Activated naive CD4-positive, alpha-beta T cell treated with anti-CD3 and anti-CD28 coated beads, Interleukin-2, amount 50 U/mL, for 16 hours (primary cell): ENCODE measurements at regions not wholly inside any gene's neighbourhood (a gene's known extent, or its start where the extent isn't known, plus 50 kb on each side); places are given as distances from the start of the nearest gene placed in this dataset.
A peak's percentile ranks its signal among the peaks of the same experiment; 100 is the strongest.
"Not testable (repeated sequence)": the region's sequence is repeated elsewhere in the genome, so short reads cannot be mapped to it uniquely, and the experiment has no call there.

Experiments used
- DNase-seq: peaks from one replicate; pipeline ENCODE4 v3.0.0-alpha.2; 2020

DNA sequence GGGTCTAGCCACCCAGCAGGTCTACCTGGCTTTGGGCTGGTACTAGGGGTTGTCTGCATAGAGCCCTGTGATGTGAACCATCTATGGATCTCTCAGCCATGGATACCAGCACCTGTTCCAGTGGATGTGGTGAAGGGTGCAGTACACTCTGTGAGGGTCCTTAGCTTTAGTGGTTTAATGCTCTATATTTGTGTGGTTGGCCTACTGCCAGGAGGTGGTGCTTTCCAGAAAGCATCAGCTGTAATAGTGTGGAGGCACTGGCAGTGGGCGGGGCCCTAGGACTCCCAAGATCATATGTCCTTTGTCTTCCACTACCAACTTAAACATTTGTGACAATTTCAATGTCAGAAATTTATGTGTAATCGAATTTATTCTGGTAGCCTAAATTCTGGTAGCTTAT, 1065.1 kb downstream of the RPIA start:
- not testable (repeated sequence) for DNase-seq

- not testable (repeated sequence) for DNase-seq
Measured at GRCh38 chr2:89758332-89759026, 1067.0 kb downstream of the RPIA start.

DNA sequence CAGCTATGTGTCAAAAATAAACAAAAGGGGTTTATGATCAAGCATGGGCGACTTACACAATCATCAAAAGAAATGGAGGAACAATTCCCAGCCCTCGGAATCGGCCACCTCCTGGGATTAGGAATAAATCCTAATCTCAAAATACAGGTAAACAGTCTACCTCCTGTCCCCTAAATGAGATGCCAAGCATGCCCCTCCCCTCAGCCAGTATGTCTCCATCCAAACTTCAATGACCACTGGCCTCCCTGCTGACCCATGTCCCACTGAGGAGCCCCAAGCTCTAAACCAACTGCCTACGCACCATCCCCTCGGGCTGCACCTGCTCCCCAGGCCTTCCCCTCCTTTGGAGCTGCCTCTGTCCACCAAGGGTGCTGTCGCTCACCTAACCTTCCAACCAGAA, 1069.3 kb downstream of the RPIA start:
- DNase-seq, result not testable (repeated sequence)

DNA sequence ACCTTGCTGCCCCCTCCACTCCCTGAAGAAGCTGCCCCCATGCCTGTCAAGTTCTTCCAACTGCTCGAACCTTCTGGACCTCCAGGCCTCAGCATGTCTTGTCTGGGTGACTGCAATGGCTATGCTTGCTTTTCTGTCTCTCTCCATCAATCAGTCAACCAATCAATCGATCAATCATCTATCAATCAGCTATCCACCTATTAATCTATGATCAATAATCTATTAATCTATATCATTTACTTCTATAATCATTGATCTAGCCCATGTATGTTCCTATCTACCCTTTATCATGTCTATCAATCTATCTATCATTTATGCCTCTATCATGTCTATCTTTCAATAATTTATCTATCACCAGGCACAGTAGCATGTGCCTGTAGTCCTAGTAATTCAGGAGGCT, 1069.7 kb downstream of the RPIA start:
- not testable (repeated sequence) for DNase-seq

- not testable (repeated sequence) for DNase-seq
Measured at GRCh38 chr2:89761863-89762262, 1070.4 kb downstream of the RPIA start.

- peak; percentile 7 for DNase-seq
Measured at GRCh38 chr2:89762461-89763253, 1071.2 kb downstream of the RPIA start.

DNA sequence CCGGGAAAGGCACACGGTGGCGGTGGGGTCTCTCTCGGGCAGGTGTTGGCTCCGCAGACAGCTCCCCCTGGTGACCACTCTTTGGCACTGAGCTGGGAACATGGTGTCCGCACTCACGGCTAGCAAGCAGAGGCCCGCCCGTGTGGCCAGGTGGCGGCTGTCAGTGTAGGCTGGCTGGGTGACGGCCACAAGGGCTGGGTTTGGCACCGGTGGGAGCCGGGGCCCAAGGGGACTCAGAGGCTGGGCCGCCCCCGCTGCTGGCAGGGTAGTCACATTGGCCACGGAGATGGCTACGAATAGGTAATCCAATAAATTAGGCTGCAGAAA, 1071.7 kb downstream of the RPIA start:
- DNase-seq, result peak; percentile 11

DNA sequence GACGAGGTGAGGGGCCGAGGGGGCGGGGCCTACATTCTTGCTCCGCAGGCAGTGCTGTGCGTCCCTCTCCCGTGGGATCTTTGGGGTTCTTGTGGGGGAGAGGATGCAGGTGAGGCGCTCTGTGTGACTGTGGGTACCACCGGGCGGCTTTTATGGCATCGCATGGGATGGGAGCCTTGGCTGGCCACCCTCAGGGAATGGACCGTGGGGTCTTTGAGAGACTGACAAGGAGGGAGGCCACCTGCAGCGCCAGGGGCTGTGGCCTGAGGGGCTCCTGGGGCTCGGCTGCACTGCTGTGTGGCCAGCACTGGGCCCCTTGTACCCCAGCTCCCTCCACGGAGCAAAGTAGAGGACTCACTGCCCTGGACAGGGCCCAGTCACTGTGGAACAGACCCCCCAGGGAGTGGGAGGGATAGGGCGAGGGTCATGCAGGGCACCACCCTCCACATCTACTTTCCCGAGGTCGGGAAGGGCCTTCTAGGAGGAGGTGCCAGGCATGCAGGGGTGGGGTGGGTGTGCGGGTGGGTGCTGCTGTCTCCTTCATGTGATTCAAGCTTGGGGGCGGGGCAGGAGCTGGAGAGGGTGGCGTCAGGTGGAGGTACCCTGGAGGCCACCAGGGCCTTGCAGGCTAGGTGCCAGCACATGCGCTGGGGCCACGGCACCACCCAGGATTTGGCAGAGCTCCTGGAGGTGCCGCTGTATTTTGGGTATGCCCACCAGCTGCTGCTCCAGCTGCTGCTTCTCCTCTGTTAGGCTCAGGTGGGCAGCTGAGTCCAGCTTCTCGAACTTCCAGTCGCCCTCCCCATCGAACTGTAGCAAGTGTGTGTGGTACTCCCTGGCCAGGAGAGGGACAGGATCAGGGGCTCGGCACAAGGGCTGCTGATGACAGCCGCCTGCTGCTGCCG, 1072.4 kb downstream of the RPIA start:
- peak; percentile 13 for DNase-seq

- peak; percentile 10 for DNase-seq
Measured at GRCh38 chr2:89764571-89765360, 1073.3 kb downstream of the RPIA start.

DNA sequence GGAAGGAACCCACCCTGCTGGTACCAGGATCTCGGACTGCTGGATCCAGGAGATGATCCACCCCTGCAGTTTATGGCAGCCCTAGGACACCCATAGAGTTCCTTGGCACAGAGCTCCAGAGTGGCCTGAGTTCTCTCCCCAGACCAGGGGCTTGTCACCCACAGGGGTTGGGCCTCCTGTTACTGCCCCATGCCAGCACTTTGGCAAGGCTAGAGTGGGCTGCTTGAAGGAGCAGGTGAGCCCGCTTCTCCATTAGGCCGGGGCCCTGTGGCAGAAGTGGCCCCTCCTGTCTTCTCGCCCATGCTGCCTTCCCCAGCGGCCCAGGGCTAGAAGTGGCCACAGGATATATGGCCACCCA, 1073.9 kb downstream of the RPIA start:
- DNase-seq, result peak; percentile 7

- DNase-seq, result peak; percentile 11
Measured at GRCh38 chr2:89766141-89766990, 1074.9 kb downstream of the RPIA start.

- DNase-seq, result peak; percentile 7
Measured at GRCh38 chr2:89767058-89767457, 1075.6 kb downstream of the RPIA start.

- peak; percentile 10 for DNase-seq
Measured at GRCh38 chr2:89767572-89768435, 1076.3 kb downstream of the RPIA start.

- DNase-seq, result no peak
Measured at GRCh38 chr2:89775885-89776284, 1084.4 kb downstream of the RPIA start.

- no peak for DNase-seq
Measured at GRCh38 chr2:89780318-89780717, 1088.8 kb downstream of the RPIA start.

DNA sequence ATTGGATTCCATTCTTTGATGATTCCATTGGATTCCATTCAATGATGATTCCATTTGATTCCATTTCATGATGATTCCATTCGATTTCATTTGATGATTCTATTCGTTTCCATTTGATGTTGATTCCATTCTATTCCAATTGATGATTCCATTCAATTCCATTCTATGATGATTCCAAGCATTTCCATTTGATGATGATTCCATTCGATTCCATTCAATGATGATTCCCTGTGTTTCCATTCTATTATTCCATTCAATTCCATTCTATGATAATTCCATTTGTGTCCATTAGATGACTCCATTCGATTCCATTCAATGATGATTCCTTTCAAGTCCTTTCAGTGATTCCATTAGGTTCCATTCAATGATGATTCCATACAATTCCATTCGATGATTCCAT, 1090.5 kb downstream of the RPIA start:
- no peak for DNase-seq

- no peak for DNase-seq
Measured at GRCh38 chr2:89784960-89785359, 1093.5 kb downstream of the RPIA start.

- not testable (repeated sequence) for DNase-seq
Measured at GRCh38 chr2:89785528-89785927, 1094.1 kb downstream of the RPIA start.

DNA sequence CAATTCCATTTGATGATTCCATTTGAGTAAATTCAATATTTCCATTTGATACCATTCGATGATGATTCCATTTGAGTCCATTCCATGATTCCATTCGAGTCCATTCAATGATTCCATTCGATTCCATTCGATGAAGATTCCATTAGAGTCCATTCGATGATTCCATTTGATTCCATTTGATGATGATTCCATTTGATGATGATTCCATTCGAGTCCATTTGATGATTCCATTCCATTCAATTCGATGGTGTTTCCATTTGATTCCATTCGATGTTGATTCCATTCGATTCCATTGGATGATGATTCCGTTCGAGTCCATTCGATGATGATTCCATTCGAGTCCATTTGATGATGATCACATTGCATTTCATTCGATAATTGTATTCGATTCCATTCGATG, 1095.2 kb downstream of the RPIA start:
- not testable (repeated sequence) for DNase-seq

GRCh38 chr2:89795530-89795929, 1104.1 kb downstream of the RPIA start:
- not testable (repeated sequence) for DNase-seq
